ENCODE measurements at regions not wholly inside any gene's neighbourhood (a gene's known extent, or its start where the extent isn't known, plus 50 kb on each side); places are given as distances from the start of the nearest gene placed in this dataset.

GRCh38 chr10:120755771-120756170, 95.4 kb upstream of the WDR11 start:
- intact Hi-C loops (cut with DNase I; ENCODE audit: low total_unique reads): no loop called here
- H3K9me3 ChIP-seq: no peaks in the 10 kb centered on the region
- no peaks in the 10 kb centered on the region for H3K36me3 ChIP-seq
- H3K4me3 ChIP-seq: no peak overlapping the region
- no peak for TF ChIP-seq POLR2AphosphoS5 (IDR thresholded peaks at IDR 0.05)
- TF ChIP-seq, protein P1, sequence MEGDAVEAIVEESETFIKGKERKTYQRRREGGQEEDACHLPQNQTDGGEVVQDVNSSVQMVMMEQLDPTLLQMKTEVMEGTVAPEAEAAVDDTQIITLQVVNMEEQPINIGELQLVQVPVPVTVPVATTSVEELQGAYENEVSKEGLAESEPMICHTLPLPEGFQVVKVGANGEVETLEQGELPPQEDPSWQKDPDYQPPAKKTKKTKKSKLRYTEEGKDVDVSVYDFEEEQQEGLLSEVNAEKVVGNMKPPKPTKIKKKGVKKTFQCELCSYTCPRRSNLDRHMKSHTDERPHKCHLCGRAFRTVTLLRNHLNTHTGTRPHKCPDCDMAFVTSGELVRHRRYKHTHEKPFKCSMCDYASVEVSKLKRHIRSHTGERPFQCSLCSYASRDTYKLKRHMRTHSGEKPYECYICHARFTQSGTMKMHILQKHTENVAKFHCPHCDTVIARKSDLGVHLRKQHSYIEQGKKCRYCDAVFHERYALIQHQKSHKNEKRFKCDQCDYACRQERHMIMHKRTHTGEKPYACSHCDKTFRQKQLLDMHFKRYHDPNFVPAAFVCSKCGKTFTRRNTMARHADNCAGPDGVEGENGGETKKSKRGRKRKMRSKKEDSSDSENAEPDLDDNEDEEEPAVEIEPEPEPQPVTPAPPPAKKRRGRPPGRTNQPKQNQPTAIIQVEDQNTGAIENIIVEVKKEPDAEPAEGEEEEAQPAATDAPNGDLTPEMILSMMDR (IDR thresholded peaks at IDR 0.05): no peak
- no peak for TF ChIP-seq EP300 (IDR thresholded peaks at IDR 0.05)
- no peak for TF ChIP-seq POLR2A (IDR thresholded peaks at IDR 0.05)
- DNase-seq: no peak
- H3K4me1 ChIP-seq: no peaks in the 10 kb centered on the region
- H3K27ac ChIP-seq: no peak overlapping the region
- peaks cover 0 to 5% (median 0%) of the 10 kb centered on the region in 3 donors for H3K27me3 ChIP-seq

DNA sequence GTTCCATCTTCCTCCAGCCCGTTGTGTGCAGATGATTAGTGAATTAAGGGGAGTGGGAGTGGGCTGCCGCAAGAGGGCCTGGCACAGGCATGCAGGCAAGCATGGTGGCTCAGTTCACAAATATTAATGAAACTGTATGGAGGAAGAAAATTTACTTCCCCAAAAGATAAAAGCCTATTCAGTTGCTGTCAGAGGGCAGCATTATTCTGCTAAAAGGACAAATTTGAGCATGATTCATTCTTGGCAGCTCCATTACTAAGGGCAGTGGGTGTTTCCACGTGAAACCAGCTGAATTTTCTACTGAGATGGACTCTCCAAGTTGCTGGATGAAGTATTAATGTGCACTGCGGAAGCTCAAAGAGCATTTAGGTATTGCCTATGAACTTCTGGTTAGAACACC, 90.9 kb upstream of the WDR11 start:
- WGBS, 5 donors: 55 to 70% (median 62%) methylated on average over 3 to 4 of the region's 4 CpGs
- no peaks in the 10 kb centered on the region for H3K36me3 ChIP-seq
- no peak for TF ChIP-seq EP300 (IDR thresholded peaks at IDR 0.05)
- TF ChIP-seq POLR2A (IDR thresholded peaks at IDR 0.05): no peak
- TF ChIP-seq, protein P1 (IDR thresholded peaks at IDR 0.05): no peak
- TF ChIP-seq POLR2AphosphoS5 (IDR thresholded peaks at IDR 0.05): no peak
- H3K27me3 ChIP-seq: peaks cover 0 to 5% (median 0%) of the 10 kb centered on the region in 3 donors
- no peak overlapping the region for H3K27ac ChIP-seq
- DNase-seq: no peak
- intact Hi-C loops (cut with DNase I; ENCODE audit: low total_unique reads): no loop called here
- H3K4me1 ChIP-seq: no peaks in the 10 kb centered on the region
- H3K9me3 ChIP-seq: no peaks in the 10 kb centered on the region
- no peak overlapping the region for H3K4me3 ChIP-seq

GRCh38 chr10:120761951-120762350, 89.2 kb upstream of the WDR11 start:
- 58 to 74% (median 67%) methylated on average over 5 of the region's 5 CpGs for WGBS, 5 donors
- H3K4me3 ChIP-seq: no peak overlapping the region

DNA sequence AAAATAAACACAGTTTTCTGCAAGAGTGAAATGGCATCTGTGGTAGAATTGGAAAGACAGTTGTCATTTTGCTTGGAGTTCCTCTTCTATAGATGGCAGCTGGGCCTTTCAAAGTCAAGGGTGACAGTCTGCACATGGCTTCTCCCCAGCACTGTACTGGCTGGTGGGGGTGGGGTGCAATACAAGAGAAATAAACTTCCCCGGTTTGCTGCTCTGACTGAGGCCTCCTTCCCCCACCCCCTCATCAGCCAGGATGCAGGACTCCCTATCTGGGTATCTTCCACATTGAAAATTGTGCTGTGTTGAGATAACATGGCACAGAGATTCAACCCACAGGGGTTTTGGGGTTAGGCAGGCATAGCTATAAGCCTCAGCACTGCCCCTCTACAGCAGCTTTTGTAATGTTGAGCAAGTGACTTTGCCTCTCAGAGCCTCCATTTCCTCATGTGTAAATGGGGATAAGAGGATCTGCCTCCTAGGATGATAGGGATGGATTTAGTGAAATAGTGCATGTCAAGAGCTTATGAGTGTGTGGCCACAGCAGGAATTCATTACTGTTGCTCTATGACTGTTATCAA, 85.8 kb upstream of the WDR11 start:
- no peak overlapping the region for H3K4me3 ChIP-seq
- no peak for DNase-seq
- no peaks in the 10 kb centered on the region for H3K27me3 ChIP-seq
- H3K9me3 ChIP-seq: no peaks in the 10 kb centered on the region
- 40 to 63% (median 54%) methylated on average over 1 of the region's 1 CpG for whole genome bisulfite sequencing, 5 donors
- no peaks in the 10 kb centered on the region for H3K36me3 ChIP-seq
- H3K27ac ChIP-seq: no peak overlapping the region
- H3K4me1 ChIP-seq: no peaks in the 10 kb centered on the region
- TF ChIP-seq, protein P1 (IDR thresholded peaks at IDR 0.05): no peak
- TF ChIP-seq EP300 (IDR thresholded peaks at IDR 0.05) (no peak), POLR2A (IDR thresholded peaks at IDR 0.05) (no peak), POLR2AphosphoS5 (IDR thresholded peaks at IDR 0.05) (no peak)
- intact Hi-C loops (cut with DNase I; ENCODE audit: low total_unique reads): no loop called here

More at GRCh38 chr10:120761951-120762350, 89.2 kb upstream of the WDR11 start:
- Histone ChIP-seq H3K27ac (no peak overlapping the region), H3K9me3 (no peaks in the 10 kb centered on the region), H3K27me3 (no peaks in the 10 kb centered on the region), H3K36me3 (no peaks in the 10 kb centered on the region), H3K4me1 (no peaks in the 10 kb centered on the region)
- no peak for DNase-seq
- TF ChIP-seq EP300 (IDR thresholded peaks at IDR 0.05) (no peak), POLR2A (IDR thresholded peaks at IDR 0.05) (no peak), POLR2AphosphoS5 (IDR thresholded peaks at IDR 0.05) (no peak)
- TF ChIP-seq, protein P1 (IDR thresholded peaks at IDR 0.05): no peak
- intact Hi-C loops (cut with DNase I; ENCODE audit: low total_unique reads): no loop called here

All from stomach (tissue), 8 donors.